ENCODE measurements at regions not wholly inside any gene's neighbourhood (a gene's known extent, or its start where the extent isn't known, plus 50 kb on each side); places are given as distances from the start of the nearest gene placed in this dataset.

GRCh38 chr7:115546790-115547189 lies 483.8 kb downstream of the TFEC start:
- no peak for DNase-seq (ENCODE audit: low read depth, low spot score)
- H2AFZ ChIP-seq (ENCODE audit: control insufficient read depth, low read depth, low read length), result no peak overlapping the region
- H3K9ac ChIP-seq (ENCODE audit: control insufficient read depth, insufficient read depth, low read length), result no peak overlapping the region
- H3K4me3 ChIP-seq, result no peak overlapping the region
- no peaks in the 10 kb centered on the region for H3K4me1 ChIP-seq (ENCODE audit: control insufficient read depth, insufficient read depth, low read length)
- no peak for ATAC-seq
- intact Hi-C loops (cut with micrococcal nuclease; ENCODE audit: unreplicated experiment) (no loop called here), in situ Hi-C loops (cut with MboI) (no loop called here)
- H3K4me2 ChIP-seq (ENCODE audit: control insufficient read depth, insufficient read depth), result no peak overlapping the region
- ChIA-PET SMC1A (ENCODE audit: uncharacterized antibody, unreplicated experiment) (no interaction called here), POLR2A (no interaction called here), CTCF (no interaction called here), RAD21 (ENCODE audit: unreplicated experiment) (no interaction called here)
- no peak for FAIRE-seq
- H3K27ac ChIP-seq (ENCODE audit: control insufficient read depth, insufficient read depth), result no peak overlapping the region
- no peaks in the 10 kb centered on the region for H3K9me3 ChIP-seq (replicated peaks; ENCODE audit: control insufficient read depth, insufficient read depth, low read length)
- H3K79me2 ChIP-seq (ENCODE audit: control insufficient read depth, insufficient read depth, low read length), result no peaks in the 10 kb centered on the region
- no peaks in the 10 kb centered on the region for H3K27me3 ChIP-seq (replicated peaks in 1 of 2; ENCODE audit: control insufficient read depth in 2 of 2, insufficient read depth in 2 of 2, low read length in 1 of 2)
- no peaks in the 10 kb centered on the region for H3K36me3 ChIP-seq (ENCODE audit: control insufficient read depth in 2 of 2, insufficient read depth in 2 of 2, low read length in 1 of 2)
- no peaks in the 10 kb centered on the region for H4K20me1 ChIP-seq (ENCODE audit: control insufficient read depth, insufficient read depth)
- BruUV-seq (replicated peaks), result no TSS peak
- TF ChIP-seq USF2 (IDR thresholded peaks at IDR 0.05; ENCODE audit: borderline replicate concordance, low read depth, low read length), result no peak
- no peak for TF ChIP-seq LARP7 (IDR thresholded peaks at IDR 0.05)
- no peak for TF ChIP-seq SMAD1 (IDR thresholded peaks at IDR 0.05; ENCODE audit: low read depth, partially characterized antibody)
- TF ChIP-seq NR2F1 (conservative IDR thresholded peaks at IDR 0.05), result no peak
- no peak for TF ChIP-seq KLF5 (IDR thresholded peaks at IDR 0.05; ENCODE audit: partially characterized antibody)
- no peak for TF ChIP-seq BCL3 (IDR thresholded peaks at IDR 0.05; ENCODE audit: borderline replicate concordance, insufficient read depth, low read depth, low read length, poor library complexity, severe bottlenecking)
- no peak for TF ChIP-seq ZBTB4 (CRISPR knock-in tag; IDR thresholded peaks at IDR 0.05)
- TF ChIP-seq USF1 (IDR thresholded peaks at IDR 0.05; ENCODE audit: borderline replicate concordance, extremely low read length, insufficient read depth, low read depth, low read length), result no peak
- no peak for TF ChIP-seq MYB (IDR thresholded peaks at IDR 0.05; ENCODE audit: borderline replicate concordance, low read depth, low read length)
- no peak for TF ChIP-seq KDM1A (IDR thresholded peaks at IDR 0.05; ENCODE audit: borderline replicate concordance)
- TF ChIP-seq CBX3 (IDR thresholded peaks at IDR 0.05; ENCODE audit: borderline replicate concordance, low read depth), result no peak
- no peak for TF ChIP-seq ZZZ3 (IDR thresholded peaks at IDR 0.05; ENCODE audit: control insufficient read depth, insufficient read length, low read depth)
- TF ChIP-seq MXI1 (IDR thresholded peaks at IDR 0.05; ENCODE audit: low read depth, low read length), result no peak
